HEK293T (cell line): ENCODE measurements at regions not wholly inside any gene's neighbourhood (a gene's known extent, or its start where the extent isn't known, plus 50 kb on each side); places are given as distances from the start of the nearest gene placed in this dataset.

Experiments used
- CTCF ChIA-PET: fragments of 350-600 bp; formaldehyde crosslinking; extraction: SDS; loops from one replicate; lab custom pipeline; 2021; ENCODE audit warnings: antibody characterized with exemption, inconsistent platforms; lab: Yijun Ruan, JAX
- POLR2A ChIA-PET: fragments of 350-600 bp; formaldehyde crosslinking; extraction: SDS; loops from one replicate; lab custom pipeline; 2020; ENCODE audit warnings: antibody characterized with exemption, inconsistent platforms; lab: Yijun Ruan, JAX
- DNase-seq: peaks from one replicate; pipeline ENCODE4 v3.0.0; 2012; ENCODE audit warnings: mixed read lengths; ENCODE audit errors: extremely low spot score
- ARNT ChIP-seq: fragments of 450-650 bp; IDR thresholded peaks from 2 replicates; pipeline ENCODE4 v1.6.1; 2017; ENCODE audit warnings: mild to moderate bottlenecking
- BHLHE40 ChIP-seq: fragments of 450-650 bp; IDR thresholded peaks from 2 replicates; pipeline ENCODE4 v1.6.1; 2016; ENCODE audit warnings: mild to moderate bottlenecking, moderate library complexity, borderline replicate concordance
- CTBP1 ChIP-seq: fragments of 450-650 bp; IDR thresholded peaks from 2 replicates; pipeline ENCODE4 v1.6.1; 2016; ENCODE audit warnings: borderline replicate concordance
- ELF4 ChIP-seq: fragments of 450-650 bp; IDR thresholded peaks from 2 replicates; pipeline ENCODE4 v1.6.1; 2017; ENCODE audit warnings: antibody characterized with exemption
- FOXA1 ChIP-seq: fragments of 450-650 bp; IDR thresholded peaks from 2 replicates; pipeline ENCODE4 v1.6.1; 2016; ENCODE audit warnings: mild to moderate bottlenecking
- FOXK2 ChIP-seq: fragments of 450-650 bp; IDR thresholded peaks from 2 replicates; pipeline ENCODE4 v1.6.1; 2016; ENCODE audit warnings: mild to moderate bottlenecking
- FOXM1 ChIP-seq: fragments of 450-650 bp; IDR thresholded peaks from 2 replicates; pipeline ENCODE4 v1.6.1; 2017; ENCODE audit warnings: mild to moderate bottlenecking, borderline replicate concordance
- HDGF ChIP-seq: fragments of 450-650 bp; IDR thresholded peaks from 2 replicates; pipeline ENCODE4 v1.6.1; 2017; ENCODE audit warnings: antibody characterized with exemption, borderline replicate concordance
- L3MBTL2 ChIP-seq: fragments of 450-650 bp; conservative IDR thresholded peaks from 2 replicates; pipeline ENCODE4 v1.6.1; 2016; ENCODE audit warnings: mild to moderate bottlenecking
- LEF1 ChIP-seq: fragments of 450-650 bp; IDR thresholded peaks from 2 replicates; pipeline ENCODE4 v1.6.1; 2017; ENCODE audit warnings: mild to moderate bottlenecking, borderline replicate concordance
- NFRKB ChIP-seq: fragments of 450-650 bp; IDR thresholded peaks from 2 replicates; pipeline ENCODE4 v1.6.1; 2016; ENCODE audit warnings: mild to moderate bottlenecking, moderate library complexity
- PKNOX1 ChIP-seq: fragments of 450-650 bp; IDR thresholded peaks from 2 replicates; pipeline ENCODE4 v1.6.1; 2016
- SP1 ChIP-seq: fragments of 450-650 bp; IDR thresholded peaks from 2 replicates; pipeline ENCODE4 v1.6.1; 2017
- SUZ12 ChIP-seq: fragments of 450-650 bp; IDR thresholded peaks from 2 replicates; pipeline ENCODE4 v1.6.1; 2016; ENCODE audit warnings: mild to moderate bottlenecking
- TARDBP ChIP-seq: fragments of 450-650 bp; IDR thresholded peaks from 2 replicates; pipeline ENCODE4 v1.6.1; 2016
- ZNF384 ChIP-seq: fragments of 450-650 bp; IDR thresholded peaks from 2 replicates; pipeline ENCODE4 v1.6.1; 2016

GRCh38 chr21:39088831-39089380, 94.3 kb downstream of the PSMG1 start:
- CTCF ChIA-PET, result no interaction called here
- POLR2A ChIA-PET, result no interaction called here
- TF ChIP-seq FOXM1 (no peak), FOXK2 (no peak), L3MBTL2 (no peak), ZNF384 (no peak), SUZ12 (no peak), BHLHE40 (no peak), TARDBP (no peak), CTBP1 (no peak), FOXA1 (no peak), HDGF (no peak), PKNOX1 (no peak), LEF1 (no peak), SP1 (no peak), NFRKB (no peak), ELF4 (no peak), ARNT (no peak)
- no peak for DNase-seq

GRCh38 chr21:39088031-39088370, 95.2 kb downstream of the PSMG1 start:
- CTCF ChIA-PET, result interaction anchor here (0.8 kb wide), 1 partner anchor 8 kb away, joined by 3 read pairs; no protein-coding TSS in a partner anchor
- POLR2A ChIA-PET, result no interaction called here
- DNase-seq, result no peak
- TF ChIP-seq SP1, result no peak
- no peak for TF ChIP-seq NFRKB
- no peak for TF ChIP-seq L3MBTL2
- TF ChIP-seq ZNF384, result no peak
- no peak for TF ChIP-seq PKNOX1
- TF ChIP-seq ARNT, result no peak

GRCh38 chr21:39087238-39088030, 95.8 kb downstream of the PSMG1 start:
- POLR2A ChIA-PET, result no interaction called here

GRCh38 chr21:39086547-39086946, 96.7 kb downstream of the PSMG1 start:
- ChIA-PET POLR2A (no interaction called here), CTCF (no interaction called here)

More at GRCh38 chr21:39087238-39088030, 95.8 kb downstream of the PSMG1 start:
- TF ChIP-seq SP1 (no peak), FOXM1 (no peak), PKNOX1 (no peak), TARDBP (no peak), SUZ12 (no peak), NFRKB (no peak), BHLHE40 (no peak), L3MBTL2 (no peak), ZNF384 (no peak), HDGF (no peak), LEF1 (no peak), ARNT (no peak), ELF4 (no peak), FOXK2 (no peak), FOXA1 (no peak), CTBP1 (no peak)
- CTCF ChIA-PET, result interaction anchor here (0.6 to 0.8 kb wide), 2 partner anchors 9 to 50 kb away, joined by 3 read pairs; no protein-coding TSS in a partner anchor
- no peak for DNase-seq

GRCh38 chr21:39085843-39086405, 97.3 kb downstream of the PSMG1 start:
- no peak for TF ChIP-seq NFRKB
- POLR2A ChIA-PET, result no interaction called here
- DNase-seq, result no peak
- CTCF ChIA-PET, result no interaction called here

More at GRCh38 chr21:39086547-39086946, 96.7 kb downstream of the PSMG1 start:
- DNase-seq, result no peak
- TF ChIP-seq ARNT (no peak), SUZ12 (no peak), FOXM1 (no peak), CTBP1 (no peak), FOXA1 (no peak), SP1 (no peak)

GRCh38 chr21:39084979-39085729, 98.1 kb downstream of the PSMG1 start:
- ChIA-PET POLR2A (no interaction called here), CTCF (interaction anchor here (0.6 kb wide), 1 partner anchor 631 kb away, joined by 3 read pairs; no protein-coding TSS in a partner anchor)
- no peak for TF ChIP-seq ELF4
- TF ChIP-seq BHLHE40, result no peak
- no peak for TF ChIP-seq ZNF384
- TF ChIP-seq LEF1, result no peak
- TF ChIP-seq TARDBP, result no peak
- TF ChIP-seq HDGF, result no peak
- TF ChIP-seq L3MBTL2, result no peak
- no peak for TF ChIP-seq FOXA1
- DNase-seq, result no peak
